BJ (cell line): ENCODE measurements at regions not wholly inside any gene's neighbourhood (a gene's known extent, or its start where the extent isn't known, plus 50 kb on each side); places are given as distances from the start of the nearest gene placed in this dataset.
"Not testable (repeated sequence)": the region's sequence is repeated elsewhere in the genome, so short reads cannot be mapped to it uniquely, and the experiment has no call there.

Source experiments
- CTCF ChIA-PET: fragments of 350-600 bp; formaldehyde crosslinking; extraction: SDS; loops from one replicate; lab custom pipeline; 2021; ENCODE audit warnings: antibody characterized with exemption, inconsistent platforms; lab: Yijun Ruan, JAX
- POLR2A ChIA-PET: fragments of 300-600 bp; sonication (Branson Sonifier 250); formaldehyde crosslinking; extraction: SDS; loops from one replicate; lab custom pipeline; 2021; ENCODE audit warnings: antibody characterized with exemption; lab: Charles Lee
- DNase-seq: peaks from one replicate; pipeline ENCODE4 v3.0.0-alpha.2; 2011; ENCODE audit warnings: low read depth
- H3K27me3 ChIP-seq: 2 replicates; pipeline ENCODE4 v1.6.0; 2011; ENCODE audit warnings: low read length; ENCODE audit not compliant: control insufficient read depth, insufficient read depth
- H3K36me3 ChIP-seq: 2 replicates; pipeline ENCODE4 v1.5.1; 2011; ENCODE audit warnings: low read length; ENCODE audit not compliant: control insufficient read depth, insufficient read depth
- H3K4me3 ChIP-seq: 2 replicates; pipeline ENCODE4 v1.5.1; 2011; ENCODE audit warnings: low read depth, mild to moderate bottlenecking, control low read depth, low read length
- TF ChIP-seq, protein P1 (sequence below): IDR thresholded peaks from 2 replicates; pipeline ENCODE4 v1.5.1; 2011; ENCODE audit warnings: low read depth, mild to moderate bottlenecking, control low read depth, inconsistent platforms, low read length, moderate library complexity; ENCODE audit not compliant: insufficient read depth

- ChIA-PET POLR2A (interaction anchor here (0.7 kb wide), 1 partner anchor 46 kb away, joined by 3 read pairs; no protein-coding TSS in a partner anchor), CTCF (no interaction called here)
- H3K36me3 ChIP-seq = no peaks in the 10 kb centered on the region
- no peak overlapping the region for H3K4me3 ChIP-seq
- no peak for DNase-seq
- no peaks in the 10 kb centered on the region for H3K27me3 ChIP-seq
- TF ChIP-seq, protein P1, sequence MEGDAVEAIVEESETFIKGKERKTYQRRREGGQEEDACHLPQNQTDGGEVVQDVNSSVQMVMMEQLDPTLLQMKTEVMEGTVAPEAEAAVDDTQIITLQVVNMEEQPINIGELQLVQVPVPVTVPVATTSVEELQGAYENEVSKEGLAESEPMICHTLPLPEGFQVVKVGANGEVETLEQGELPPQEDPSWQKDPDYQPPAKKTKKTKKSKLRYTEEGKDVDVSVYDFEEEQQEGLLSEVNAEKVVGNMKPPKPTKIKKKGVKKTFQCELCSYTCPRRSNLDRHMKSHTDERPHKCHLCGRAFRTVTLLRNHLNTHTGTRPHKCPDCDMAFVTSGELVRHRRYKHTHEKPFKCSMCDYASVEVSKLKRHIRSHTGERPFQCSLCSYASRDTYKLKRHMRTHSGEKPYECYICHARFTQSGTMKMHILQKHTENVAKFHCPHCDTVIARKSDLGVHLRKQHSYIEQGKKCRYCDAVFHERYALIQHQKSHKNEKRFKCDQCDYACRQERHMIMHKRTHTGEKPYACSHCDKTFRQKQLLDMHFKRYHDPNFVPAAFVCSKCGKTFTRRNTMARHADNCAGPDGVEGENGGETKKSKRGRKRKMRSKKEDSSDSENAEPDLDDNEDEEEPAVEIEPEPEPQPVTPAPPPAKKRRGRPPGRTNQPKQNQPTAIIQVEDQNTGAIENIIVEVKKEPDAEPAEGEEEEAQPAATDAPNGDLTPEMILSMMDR = no peak
These were observed 263.0 kb downstream of the LPIN1 start for GRCh38 chr2:12009323-12009905.

DNA sequence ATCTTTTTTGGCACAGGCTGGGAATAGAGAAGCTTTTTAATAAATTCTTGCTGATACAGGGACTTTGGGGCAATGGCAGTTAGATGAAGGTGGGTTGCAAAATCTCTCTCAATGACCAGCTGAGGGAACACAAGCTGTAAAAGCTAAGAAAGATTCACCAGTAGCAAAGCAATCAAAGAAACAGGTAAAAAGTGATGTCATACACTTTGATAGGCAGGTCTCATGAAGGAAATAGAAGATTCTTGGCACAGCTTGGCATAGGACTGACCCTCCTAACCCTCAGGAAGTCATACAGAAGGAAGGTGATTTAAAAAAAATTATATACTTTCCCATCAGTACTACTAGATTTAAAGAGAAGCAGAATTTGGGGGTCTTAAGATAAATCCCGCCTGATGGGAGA, 263.6 kb downstream of the LPIN1 start:
- no peak for DNase-seq
- TF ChIP-seq, protein P1 = no peak
- ChIA-PET POLR2A (interaction anchor here (0.7 kb wide), 1 partner anchor 46 kb away, joined by 3 read pairs; no protein-coding TSS in a partner anchor), CTCF (interaction anchor here (1.6 kb wide), 1 partner anchor 70 kb away, joined by 3 read pairs; no protein-coding TSS in a partner anchor)
- H3K4me3 ChIP-seq = no peak overlapping the region
- no peaks in the 10 kb centered on the region for H3K27me3 ChIP-seq
- H3K36me3 ChIP-seq = no peaks in the 10 kb centered on the region

DNA sequence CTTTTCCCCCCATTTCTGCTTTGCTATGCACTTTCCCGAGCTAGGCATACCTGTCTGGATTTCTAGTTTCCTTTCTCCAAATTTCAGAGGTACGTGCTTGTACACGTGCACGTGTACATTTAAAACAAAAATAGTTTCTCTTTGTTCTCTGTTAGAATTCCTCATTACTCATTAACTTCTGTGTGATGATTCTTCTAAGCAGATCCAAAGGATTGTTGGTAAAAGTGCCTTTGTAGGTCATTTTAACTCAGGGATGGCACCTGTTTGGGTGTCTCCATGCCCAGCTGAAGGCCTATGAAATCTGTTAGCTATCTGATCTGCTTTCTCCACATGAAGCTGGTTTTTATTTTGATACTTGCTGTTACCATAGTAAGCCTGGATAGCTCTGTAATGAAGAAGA, 264.3 kb downstream of the LPIN1 start:
- ChIA-PET POLR2A (no interaction called here), CTCF (interaction anchor here (1.6 kb wide), 1 partner anchor 71 kb away, joined by 3 read pairs; no protein-coding TSS in a partner anchor)
- Histone ChIP-seq H3K4me3 (no peak overlapping the region), H3K36me3 (no peaks in the 10 kb centered on the region), H3K27me3 (no peaks in the 10 kb centered on the region)
- DNase-seq = no peak
- TF ChIP-seq, protein P1 = no peak

DNA sequence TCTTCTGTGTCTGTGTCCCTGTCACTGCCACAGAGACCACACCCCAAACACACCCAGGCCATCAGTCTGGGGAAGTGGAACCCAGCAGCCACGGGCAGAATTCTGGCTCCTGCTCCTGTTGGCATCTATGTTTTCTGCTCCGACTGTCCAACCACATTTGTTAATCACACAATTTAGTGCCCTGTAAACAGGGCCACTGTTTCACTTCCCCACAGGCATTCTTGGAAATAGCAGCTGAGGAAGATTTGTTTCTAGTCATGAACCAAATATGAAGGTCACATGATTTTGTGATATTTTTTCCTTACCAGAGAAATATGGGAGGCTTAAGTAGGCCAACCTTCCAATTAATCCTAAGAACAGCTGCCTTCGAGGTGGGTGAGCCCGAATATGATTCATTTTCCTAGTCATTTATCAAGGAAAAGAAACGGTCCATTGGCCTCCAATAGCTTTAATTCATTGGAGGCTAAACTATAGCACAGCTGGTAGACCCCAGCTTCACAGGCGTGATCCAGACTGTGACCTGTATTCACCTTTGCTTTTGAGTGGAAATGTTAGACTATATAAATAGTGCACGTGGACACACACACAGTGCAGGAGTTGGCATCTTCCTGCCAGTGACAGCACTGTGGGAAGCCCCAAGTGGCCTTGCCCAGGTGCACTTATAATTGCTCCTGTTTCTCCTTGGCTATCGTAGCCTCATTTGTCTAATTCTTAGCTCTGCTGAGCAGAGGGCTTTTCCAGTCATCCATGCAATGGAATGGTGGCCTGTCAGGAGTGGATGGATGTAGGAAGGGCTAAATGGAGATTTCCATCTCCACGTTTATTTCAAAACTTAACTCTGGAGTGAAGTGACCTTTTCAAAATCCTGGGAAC, 267.9 kb downstream of the LPIN1 start:
- H3K36me3 ChIP-seq = no peaks in the 10 kb centered on the region
- peak; percentile 37 for DNase-seq
- ChIA-PET POLR2A (interaction anchor here (0.5 kb wide), 1 partner anchor 12 kb away, joined by 4 read pairs; no protein-coding TSS in a partner anchor), CTCF (no interaction called here)
- TF ChIP-seq, protein P1 = no peak
- no peak overlapping the region for H3K4me3 ChIP-seq
- H3K27me3 ChIP-seq = no peaks in the 10 kb centered on the region

DNA sequence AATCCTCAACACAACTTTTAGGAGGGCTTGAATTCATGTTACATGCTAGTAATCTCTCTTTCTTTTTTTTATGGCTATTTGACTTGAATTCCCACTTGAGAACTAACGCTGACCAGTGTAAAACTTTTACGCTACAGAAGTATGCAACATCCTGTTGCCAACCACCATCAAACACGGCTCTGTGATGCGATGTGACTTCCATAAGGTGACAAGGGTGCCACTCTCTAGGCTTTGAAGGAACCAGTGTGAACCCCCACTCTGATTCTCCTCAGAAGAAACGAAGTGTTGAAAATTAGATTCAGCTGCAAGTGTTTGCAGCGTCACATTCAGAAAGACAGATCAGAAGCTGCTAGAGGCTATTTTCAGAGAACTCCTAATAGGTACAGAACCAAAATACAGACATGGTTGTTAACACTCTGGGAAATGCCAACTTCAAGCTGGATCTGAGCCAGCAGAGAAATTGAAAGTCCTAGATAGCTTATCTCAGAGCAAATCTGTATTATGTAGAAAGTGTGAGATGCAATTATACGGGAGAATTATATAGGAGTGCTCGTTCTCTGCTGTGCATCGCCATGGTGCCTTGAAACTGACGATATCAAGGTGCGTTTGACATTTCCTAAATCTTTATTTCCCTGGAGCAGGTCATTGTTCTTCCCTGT, 271.2 kb downstream of the LPIN1 start:
- H3K27me3 ChIP-seq = no peaks in the 10 kb centered on the region
- POLR2A ChIA-PET = no interaction called here
- H3K4me3 ChIP-seq = no peak overlapping the region
- DNase-seq = no peak
- no peaks in the 10 kb centered on the region for H3K36me3 ChIP-seq
- CTCF ChIA-PET = no interaction called here
- TF ChIP-seq, protein P1 = no peak

- DNase-seq, H3K36me3 ChIP-seq, H3K4me3 ChIP-seq, POLR2A ChIA-PET, H3K27me3 ChIP-seq: not testable (repeated sequence)
- CTCF ChIA-PET = interaction anchor here (0.5 kb wide), 1 partner anchor 457 kb away, joined by 5 read pairs; no protein-coding TSS in a partner anchor
These were observed 272.3 kb downstream of the LPIN1 start for GRCh38 chr2:12018726-12019125.
